Neural progenitor cell (in vitro differentiated cells): ENCODE measurements at regions not wholly inside any gene's neighbourhood (a gene's known extent, or its start where the extent isn't known, plus 50 kb on each side); places are given as distances from the start of the nearest gene placed in this dataset.

Experiments used
- DNase-seq: peaks from one replicate; pipeline ENCODE4 v3.0.0-alpha.2; 2016; ENCODE audit warnings: low spot score
- H2AFZ ChIP-seq: fragments of 200-600 bp; sonication (generic); replicated peaks from 2 replicates; pipeline ENCODE4 v1.6.1; 2016; ENCODE audit warnings: antibody characterized with exemption
- H3F3A ChIP-seq: fragments of 200-600 bp; sonication (generic); 2 replicates; pipeline ENCODE4 v1.6.1; 2016; ENCODE audit warnings: antibody characterized with exemption, low read depth
- H3K27ac ChIP-seq: fragments of 200-600 bp; sonication (generic); 2 replicates; pipeline ENCODE4 v1.5.1; 2016; ENCODE audit warnings: mild to moderate bottlenecking
- H3K27me3 ChIP-seq: fragments of 200-600 bp; sonication (generic); 2 replicates; pipeline ENCODE4 v1.6.1; 2016; ENCODE audit warnings: mild to moderate bottlenecking, moderate library complexity
- H3K36me3 ChIP-seq: fragments of 200-600 bp; sonication (generic); 2 replicates; pipeline ENCODE4 v1.5.1; 2016
- H3K4me1 ChIP-seq: fragments of 200-600 bp; sonication (generic); 2 replicates; pipeline ENCODE4 v1.6.1; 2016; ENCODE audit warnings: mixed run types
- H3K4me2 ChIP-seq: fragments of 200-600 bp; sonication (generic); 2 replicates; pipeline ENCODE4 v1.6.1; 2016
- H3K4me3 ChIP-seq: fragments of 200-600 bp; sonication (generic); 2 replicates; pipeline ENCODE4 v1.5.1; 2016
- H3K79me2 ChIP-seq: fragments of 200-600 bp; sonication (generic); 2 replicates; pipeline ENCODE4 v1.6.1; 2016; ENCODE audit warnings: low read depth
- H3K9ac ChIP-seq: fragments of 200-600 bp; sonication (generic); 2 replicates; pipeline ENCODE4 v1.6.1; 2016
- H3K9me3 ChIP-seq: fragments of 200-600 bp; sonication (generic); 2 replicates; pipeline ENCODE4 v1.5.1; 2016; ENCODE audit warnings: low read depth
- H4K20me1 ChIP-seq: fragments of 200-600 bp; sonication (generic); 2 replicates; pipeline ENCODE4 v1.6.1; 2016; ENCODE audit warnings: low read depth
- H3K27ac Mint-ChIP-seq: 3 replicates; pipeline ENCODE4 v1.8.0; 2021; ENCODE audit warnings: mixed read lengths
- H3K27me3 Mint-ChIP-seq: 2 replicates; pipeline ENCODE4 v1.8.0; 2022; ENCODE audit warnings: low read depth, mild to moderate bottlenecking, inconsistent platforms, moderate library complexity, mixed read lengths; ENCODE audit not compliant: insufficient read depth
- H3K36me3 Mint-ChIP-seq: 3 replicates; pipeline ENCODE4 v1.8.0; 2021; ENCODE audit warnings: mixed read lengths
- H3K4me1 Mint-ChIP-seq: 3 replicates; pipeline ENCODE4 v1.8.0; 2021; ENCODE audit warnings: mixed read lengths
- H3K4me3 Mint-ChIP-seq: 3 replicates; pipeline ENCODE4 v1.8.0; 2021; ENCODE audit warnings: mild to moderate bottlenecking, moderate library complexity, mixed read lengths
- H3K9me3 Mint-ChIP-seq: 3 replicates; pipeline ENCODE4 v1.8.0; 2020; ENCODE audit warnings: mixed read lengths
- CTCF ChIP-seq: fragments of 200-600 bp; sonication (generic); IDR thresholded peaks from 2 replicates; pipeline ENCODE4 v1.5.1; 2017; ENCODE audit warnings: antibody characterized with exemption, mild to moderate bottlenecking
- EZH2 ChIP-seq: fragments of 200-600 bp; sonication (generic); IDR thresholded peaks from 2 replicates; pipeline ENCODE4 v1.6.1; 2017; ENCODE audit warnings: antibody characterized with exemption, mild to moderate bottlenecking, moderate library complexity
- EZH2phosphoT487 ChIP-seq: fragments of 200-600 bp; sonication (generic); IDR thresholded peaks from 2 replicates; pipeline ENCODE4 v1.6.1; 2017; ENCODE audit warnings: antibody characterized with exemption

DNA sequence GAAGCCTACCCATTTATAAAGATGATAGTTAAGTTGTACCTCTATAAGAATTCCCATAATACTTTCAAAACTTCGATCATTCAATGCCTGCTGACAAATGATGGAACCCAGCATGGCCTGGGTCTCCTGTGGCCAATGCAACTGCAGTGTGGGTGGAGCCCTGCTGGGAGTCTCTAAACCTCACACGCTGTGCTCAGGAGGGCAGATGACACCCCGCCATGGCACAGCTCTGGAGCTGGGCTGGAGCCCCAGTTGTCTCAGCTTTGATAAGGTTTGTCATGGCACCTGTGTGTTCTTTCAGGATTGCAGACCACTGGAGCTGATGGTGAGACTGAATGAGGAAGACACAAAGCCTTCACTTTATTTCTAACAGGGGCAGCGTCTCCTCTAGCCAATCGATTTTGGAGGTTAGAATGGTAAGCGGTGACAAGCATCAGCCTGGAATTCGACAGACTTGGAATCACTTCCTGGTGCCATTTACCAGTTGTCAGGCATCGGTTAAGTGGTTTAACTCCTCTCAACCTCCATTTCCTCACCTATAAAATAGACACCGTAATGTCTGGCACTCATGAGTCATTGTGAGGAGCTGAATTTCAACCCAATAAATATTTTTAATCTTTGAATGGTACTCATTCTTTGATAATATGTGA lies 383.6 kb upstream of the SALL3 start:
- H3K36me3 Mint-ChIP-seq: peaks cover 2% of the 10 kb centered on the region
- no peak overlapping the region for H3K4me3 ChIP-seq
- no peak overlapping the region for H3K4me3 Mint-ChIP-seq
- no peaks in the 10 kb centered on the region for H3K9me3 ChIP-seq
- peaks cover 16% of the 10 kb centered on the region for H3K4me1 Mint-ChIP-seq
- H3K4me1 ChIP-seq: peaks cover 8% of the 10 kb centered on the region
- H3K9ac ChIP-seq: no peak overlapping the region
- no peaks in the 10 kb centered on the region for H3K27me3 ChIP-seq
- H3K27ac ChIP-seq: no peak overlapping the region
- TF ChIP-seq EZH2phosphoT487 (no peak), CTCF (no peak), EZH2 (no peak)
- peaks cover 5% of the 10 kb centered on the region for H3K27me3 Mint-ChIP-seq
- H3K4me2 ChIP-seq: no peak overlapping the region
- H3K79me2 ChIP-seq: no peaks in the 10 kb centered on the region
- no peak for DNase-seq
- peaks cover 25% of the 10 kb centered on the region for H3K9me3 Mint-ChIP-seq
- no peaks in the 10 kb centered on the region for H3K36me3 ChIP-seq
- H3F3A ChIP-seq: no peaks in the 10 kb centered on the region
- H2AFZ ChIP-seq: no peak overlapping the region
- no peak overlapping the region for H3K27ac Mint-ChIP-seq
- H4K20me1 ChIP-seq: no peaks in the 10 kb centered on the region

DNA sequence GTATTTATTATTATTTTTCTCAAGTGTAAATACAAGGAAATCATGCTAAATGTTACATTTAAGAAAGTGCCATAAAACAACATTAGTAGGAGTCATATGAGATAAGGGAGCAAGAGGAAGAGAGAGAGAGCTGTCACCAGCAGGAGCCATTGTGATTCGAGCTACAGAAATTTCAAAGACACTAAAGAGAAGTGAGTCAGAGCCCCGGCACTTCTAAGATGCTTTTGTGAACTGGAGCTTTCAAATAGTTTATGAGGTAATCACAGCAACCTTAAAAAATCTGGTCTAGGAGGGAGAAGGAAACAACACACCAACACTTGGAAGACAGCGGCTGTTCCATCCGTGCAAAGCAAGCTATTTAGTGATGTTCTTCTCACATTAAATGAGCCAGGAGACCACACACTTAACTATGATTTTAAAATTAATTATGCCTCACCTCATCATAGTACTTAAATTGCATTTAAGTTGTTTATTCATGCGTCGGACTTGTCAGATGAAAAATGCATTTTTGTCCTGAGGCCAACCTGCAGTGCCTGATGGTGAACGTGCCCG lies 382.7 kb upstream of the SALL3 start:
- H3K4me2 ChIP-seq: no peak overlapping the region
- no peaks in the 10 kb centered on the region for H4K20me1 ChIP-seq
- no peak overlapping the region for H3K9ac ChIP-seq
- no peaks in the 10 kb centered on the region for H3F3A ChIP-seq
- no peak for TF ChIP-seq CTCF
- no peak for TF ChIP-seq EZH2phosphoT487
- H3K27me3 ChIP-seq: no peaks in the 10 kb centered on the region
- no peaks in the 10 kb centered on the region for H3K79me2 ChIP-seq
- peak overlapping the region; percentile 38 for H3K27ac Mint-ChIP-seq
- H3K4me3 ChIP-seq: no peak overlapping the region
- H3K27me3 Mint-ChIP-seq: peaks cover 2% of the 10 kb centered on the region
- no peak overlapping the region for H3K27ac ChIP-seq
- H3K4me1 ChIP-seq: peaks cover 8% of the 10 kb centered on the region
- no peaks in the 10 kb centered on the region for H3K36me3 ChIP-seq
- H3K9me3 ChIP-seq: no peaks in the 10 kb centered on the region
- H3K4me3 Mint-ChIP-seq: no peak overlapping the region
- no peak overlapping the region for H2AFZ ChIP-seq
- H3K36me3 Mint-ChIP-seq: peaks cover 2% of the 10 kb centered on the region
- H3K4me1 Mint-ChIP-seq: peaks cover 16% of the 10 kb centered on the region
- peaks cover 25% of the 10 kb centered on the region for H3K9me3 Mint-ChIP-seq
- no peak for DNase-seq

DNA sequence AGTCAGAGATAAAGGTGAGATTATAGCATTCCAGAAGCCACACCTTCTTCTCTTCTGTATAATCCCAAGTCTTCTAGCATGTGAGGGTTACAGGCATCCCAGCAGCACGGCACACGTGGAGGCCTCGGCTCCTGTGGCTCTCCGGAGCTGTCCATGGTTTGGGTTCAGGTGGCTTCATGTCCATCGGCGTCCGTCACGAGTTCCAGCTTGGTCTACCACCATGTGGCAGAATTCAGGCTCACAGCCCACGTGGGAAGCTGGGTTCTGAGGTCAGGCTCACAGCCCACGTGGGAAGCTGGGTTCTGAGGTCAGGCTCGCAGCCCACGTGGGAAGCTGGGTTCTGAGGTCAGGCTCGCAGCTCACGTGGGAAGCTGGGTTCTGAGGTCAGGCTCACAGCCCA lies 378.3 kb upstream of the SALL3 start:
- H3K36me3 ChIP-seq: no peaks in the 10 kb centered on the region
- no peak overlapping the region for H3K4me2 ChIP-seq
- peak; percentile 16 for DNase-seq
- Mint-ChIP-seq H3K27me3 (peaks cover 6% of the 10 kb centered on the region), H3K27ac (no peak overlapping the region), H3K9me3 (peaks cover 8% of the 10 kb centered on the region), H3K4me3 (no peak overlapping the region), H3K36me3 (no peaks in the 10 kb centered on the region), H3K4me1 (peaks cover 17% of the 10 kb centered on the region)
- H3K4me3 ChIP-seq: no peak overlapping the region
- H3F3A ChIP-seq: no peaks in the 10 kb centered on the region
- H3K79me2 ChIP-seq: no peaks in the 10 kb centered on the region
- no peaks in the 10 kb centered on the region for H3K9me3 ChIP-seq
- TF ChIP-seq CTCF (no peak), EZH2 (no peak), EZH2phosphoT487 (no peak)
- H3K27ac ChIP-seq: no peak overlapping the region
- no peaks in the 10 kb centered on the region for H3K27me3 ChIP-seq
- no peak overlapping the region for H2AFZ ChIP-seq
- no peaks in the 10 kb centered on the region for H4K20me1 ChIP-seq
- H3K4me1 ChIP-seq: peaks cover 8% of the 10 kb centered on the region
- H3K9ac ChIP-seq: no peak overlapping the region
